ENCODE measurements at regions not wholly inside any gene's neighbourhood (a gene's known extent, or its start where the extent isn't known, plus 50 kb on each side); places are given as distances from the start of the nearest gene placed in this dataset.

GRCh38 chr16:9610727-9611126, 519.3 kb downstream of the HAPSTR1 start:
- Histone ChIP-seq H3K4me3 (ENCODE audit: low read depth in 1 of 3, low read length in 3 of 3) (no peak overlapping the region), H3K9ac (ENCODE audit: low read depth in 1 of 2, low read length in 2 of 2) (no peak overlapping the region), H3K27me3 (ENCODE audit: control insufficient read depth in 4 of 4, insufficient read depth in 4 of 4, low read length in 3 of 4) (no peaks in the 10 kb centered on the region), H3K27ac (ENCODE audit: low read depth in 1 of 2, low read length in 2 of 2) (no peak overlapping the region), H3K9me3 (ENCODE audit: control insufficient read depth in 4 of 4, low read length in 3 of 4) (no peaks in the 10 kb centered on the region), H3K4me1 (ENCODE audit: control insufficient read depth in 4 of 4, insufficient read depth in 4 of 4, low read length in 3 of 4) (no peaks in the 10 kb centered on the region), H3K36me3 (ENCODE audit: control insufficient read depth in 4 of 4, insufficient read depth in 3 of 4, low read depth in 1 of 4, low read length in 3 of 4) (peaks cover 0 to 5% (median 2%) of the 10 kb centered on the region in 4 donors)
- WGBS, result 88% methylated on average over 5 of the region's 5 CpGs
- no peak for TF ChIP-seq ZBTB33 (IDR thresholded peaks at IDR 0.05)
- TF ChIP-seq NR2F2 (IDR thresholded peaks at IDR 0.05), result no peak
- no peak for TF ChIP-seq JUND (IDR thresholded peaks at IDR 0.05)
- no peak for TF ChIP-seq SP1 (IDR thresholded peaks at IDR 0.05)
- TF ChIP-seq GABPA (IDR thresholded peaks at IDR 0.05 in 1 of 2, conservative IDR thresholded peaks at IDR 0.05 in 1 of 2), result no peak
- TF ChIP-seq YY1 (IDR thresholded peaks at IDR 0.05), result no peak
- no peak for TF ChIP-seq REST (IDR thresholded peaks at IDR 0.05)
- TF ChIP-seq HNF4A (conservative IDR thresholded peaks at IDR 0.05), result no peak
- no peak for TF ChIP-seq TAF1 (conservative IDR thresholded peaks at IDR 0.05)
- TF ChIP-seq EGR1 (IDR thresholded peaks at IDR 0.05; ENCODE audit: low read depth in 2 of 2), result no peak
- TF ChIP-seq HNF4G (IDR thresholded peaks at IDR 0.05), result no peak
- no peak for TF ChIP-seq RAD21 (IDR thresholded peaks at IDR 0.05)
- no peak for TF ChIP-seq FOXA1 (IDR thresholded peaks at IDR 0.05)
- TF ChIP-seq ATF3 (IDR thresholded peaks at IDR 0.05), result no peak
- no peak for TF ChIP-seq CTCF (IDR thresholded peaks at IDR 0.05; ENCODE audit: low read depth, low read length, missing input control)
- no peak for TF ChIP-seq RXRA (IDR thresholded peaks at IDR 0.05)
- no peak for TF ChIP-seq MAX (IDR thresholded peaks at IDR 0.05)
- no peak for TF ChIP-seq FOXA2 (IDR thresholded peaks at IDR 0.05)
- no peak for DNase-seq (ENCODE audit: low spot score)

Data from liver (tissue), 8 donors.